ENCODE measurements at regions not wholly inside any gene's neighbourhood (a gene's known extent, or its start where the extent isn't known, plus 50 kb on each side); places are given as distances from the start of the nearest gene placed in this dataset.

- no peak; the same call in 1 of the 2 replicates for TF ChIP-seq PBX2 (CRISPR knock-in tag; IDR thresholded peaks at IDR 0.05; ENCODE audit: low read depth)
- TF ChIP-seq PBX2 (tag; conservative IDR thresholded peaks at IDR 0.05; ENCODE audit: low read depth), result peak; percentile 95
- no peak for TF ChIP-seq NR2C1 (IDR thresholded peaks at IDR 0.05)
- peak; percentile 59 for TF ChIP-seq NR2C1 (tag; IDR thresholded peaks at IDR 0.05)
- TF ChIP-seq ZNF589 (CRISPR knock-in tag; IDR thresholded peaks at IDR 0.05; ENCODE audit: low read depth), result 0 out of 2 replicates have a peak, but pooled peaks have one; percentile 5
- TF ChIP-seq ZNF398 (CRISPR knock-in tag; IDR thresholded peaks at IDR 0.05), result no peak
- TF ChIP-seq ETV1 (tag; conservative IDR thresholded peaks at IDR 0.05; ENCODE audit: low read depth), result peak; percentile 31; the same call in 1 of the 2 replicates
- peak; percentile 95 for TF ChIP-seq PKNOX1 (IDR thresholded peaks at IDR 0.05)
- TF ChIP-seq YY1 (IDR thresholded peaks at IDR 0.05; ENCODE audit: borderline replicate concordance in 1 of 3, control insufficient read depth in 1 of 3, extremely low read depth in 1 of 3, insufficient read depth in 3 of 3, insufficient read length in 1 of 3, insufficient replicate concordance in 2 of 3, low read depth in 1 of 3, low read length in 2 of 3), result peak in 1 of 3 experiments; percentile 9
- no peak for TF ChIP-seq ZSCAN32 (CRISPR knock-in tag; IDR thresholded peaks at IDR 0.05)
- no peak for TF ChIP-seq POLR3G (IDR thresholded peaks at IDR 0.05; ENCODE audit: extremely low read depth, insufficient read length, insufficient replicate concordance)
- TF ChIP-seq SMARCA4 (IDR thresholded peaks at IDR 0.05), result peak; percentile 24; the same call in 1 of the 2 replicates
- TF ChIP-seq ZNF280B (CRISPR knock-in tag; IDR thresholded peaks at IDR 0.05), result no peak
- no peak for TF ChIP-seq PRPF4 (IDR thresholded peaks at IDR 0.05; ENCODE audit: insufficient read depth, low read depth, low read length, poor library complexity, severe bottlenecking)
- no peak for TF ChIP-seq EZH2 (IDR thresholded peaks at IDR 0.05; ENCODE audit: borderline replicate concordance, low read depth, low read length)
- TF ChIP-seq HBP1 (CRISPR knock-in tag; IDR thresholded peaks at IDR 0.05), result no peak
- TF ChIP-seq ZBTB26 (CRISPR knock-in tag; IDR thresholded peaks at IDR 0.05), result no peak
Measured at GRCh38 chr6:67896476-67896875, 738.6 kb upstream of the ADGRB3 start (continued).

Measured in K562 (cell line).